Stimulated activated naive B cell treated with anti-CD40 and anti-IgM and Interleukin-4, amounts not matched to agents 10 μg/mL and 1 μg/mL and 100 μg/mL, for 72 hours (primary cell): ENCODE measurements at regions not wholly inside any gene's neighbourhood (a gene's known extent, or its start where the extent isn't known, plus 50 kb on each side); places are given as distances from the start of the nearest gene placed in this dataset.
"Not testable (repeated sequence)": the region's sequence is repeated elsewhere in the genome, so short reads cannot be mapped to it uniquely, and the experiment has no call there.

Experiments used
- ATAC-seq, 2 donors: fragments of 150-1000 bp; cut with Tn5 transposase; replicated peaks; 2 replicates each; pipeline ENCODE4 v1.10.0; 2021; ENCODE audit warnings: moderate library complexity in 1 of 2
- DNase-seq: peaks from one replicate; pipeline ENCODE4 v3.0.0; 2021
- H3K27ac Mint-ChIP-seq: one replicate; pipeline ENCODE4 v1.8.0; 2022; ENCODE audit warnings: mild to moderate bottlenecking, mixed read lengths
- H3K27me3 Mint-ChIP-seq, 2 donors: one replicate each; pipeline ENCODE4 v1.8.0; 2022; ENCODE audit warnings: mixed read lengths in 2 of 2
- H3K36me3 Mint-ChIP-seq, 2 donors: one replicate each; pipeline ENCODE4 v1.8.0; 2022; ENCODE audit warnings: mixed read lengths in 2 of 2, mild to moderate bottlenecking in 1 of 2
- H3K4me1 Mint-ChIP-seq, 2 donors: one replicate each; pipeline ENCODE4 v1.8.0; 2022; ENCODE audit warnings: mixed read lengths in 2 of 2, mild to moderate bottlenecking in 1 of 2
- H3K4me3 Mint-ChIP-seq, 2 donors: one replicate each; pipeline ENCODE4 v1.8.0; 2022; ENCODE audit warnings: mild to moderate bottlenecking in 2 of 2, mixed read lengths in 2 of 2, moderate library complexity in 1 of 2
- H3K9me3 Mint-ChIP-seq, 2 donors: one replicate each; pipeline ENCODE4 v1.8.0; 2022; ENCODE audit warnings: mixed read lengths in 2 of 2, mild to moderate bottlenecking in 1 of 2

DNA sequence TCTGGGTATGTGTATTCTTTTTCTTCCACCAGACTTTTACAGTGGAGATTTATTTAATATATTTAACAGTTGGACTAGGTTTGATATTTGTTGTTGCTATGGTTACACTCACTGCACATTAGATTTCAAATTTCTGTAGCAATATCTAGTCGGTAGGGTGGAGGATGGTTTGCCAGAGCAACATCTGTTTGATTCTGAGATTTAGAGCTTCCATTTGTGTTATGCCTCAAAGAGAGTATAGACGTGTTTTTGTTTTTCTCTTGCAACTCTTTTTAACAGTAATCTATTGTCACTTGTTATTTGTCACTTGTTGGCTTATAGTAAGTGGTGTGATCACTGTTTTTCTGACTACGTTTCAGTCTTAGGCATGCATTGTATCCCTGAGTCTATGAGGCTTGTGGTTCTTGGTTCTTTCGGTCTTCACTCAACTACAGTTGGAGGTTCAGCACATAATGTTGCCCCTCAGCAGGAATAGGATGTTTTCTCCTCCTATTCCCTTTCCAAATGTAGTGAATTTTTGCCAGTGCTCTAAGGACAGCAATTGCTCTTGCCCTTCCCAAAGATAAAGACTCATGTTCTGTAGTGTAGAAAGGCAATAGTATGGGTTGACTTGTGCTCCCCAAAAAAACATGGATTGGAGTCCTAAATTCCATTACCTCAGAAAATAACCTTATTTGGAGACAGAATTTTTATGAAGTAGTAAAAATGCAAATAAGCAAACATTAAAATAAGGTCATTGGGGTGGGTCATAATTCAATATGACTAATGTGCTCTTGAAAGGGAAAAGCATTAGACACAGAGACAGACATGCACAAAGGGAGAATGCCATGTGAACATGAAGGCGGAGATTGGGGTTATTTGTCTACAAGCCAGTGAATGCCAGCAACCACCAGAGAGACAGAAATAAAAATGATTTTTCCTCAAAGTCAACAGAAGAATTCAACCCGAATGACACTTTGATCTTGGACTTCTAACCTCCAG is 692.1 kb downstream of the DIPK2A start:
- peaks cover 12 to 14% of the 10 kb centered on the region in 2 donors for H3K9me3 Mint-ChIP-seq
- H3K27ac Mint-ChIP-seq = no peak overlapping the region
- ATAC-seq (no peak), DNase-seq (no peak)
- peaks cover 0 to 2% of the 10 kb centered on the region in 2 donors for H3K36me3 Mint-ChIP-seq
- H3K4me1 Mint-ChIP-seq = no peaks in the 10 kb centered on the region
- H3K27me3 Mint-ChIP-seq = no peaks in the 10 kb centered on the region
- H3K4me3 Mint-ChIP-seq = no peak overlapping the region

DNA sequence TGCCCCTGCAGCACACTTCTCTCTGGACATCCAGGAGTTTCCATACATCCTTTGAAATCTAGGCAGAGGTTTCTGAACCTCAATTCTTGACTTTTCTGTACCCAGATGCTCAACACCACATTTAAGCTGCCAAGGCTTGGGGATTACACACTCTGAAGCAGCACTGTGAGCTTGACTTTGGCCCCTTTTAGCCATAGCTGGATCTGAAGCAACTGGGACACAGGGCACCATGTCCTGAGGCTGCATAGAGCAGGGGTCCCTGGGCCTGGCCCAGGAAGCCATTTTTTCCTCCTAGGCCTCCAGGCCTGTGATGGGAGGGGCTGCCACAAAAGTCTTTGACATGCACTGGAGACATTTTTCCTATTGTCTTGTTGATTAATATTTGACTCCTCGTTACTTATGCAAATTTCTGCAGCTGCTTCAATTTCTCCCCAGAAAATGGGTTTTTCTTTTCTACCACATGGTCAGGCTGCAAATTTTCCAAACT is 694.0 kb downstream of the DIPK2A start:
- DNase-seq (no peak), ATAC-seq (no peak)
- H3K27ac Mint-ChIP-seq = no peak overlapping the region
- H3K36me3 Mint-ChIP-seq = peaks cover 0 to 2% of the 10 kb centered on the region in 2 donors
- H3K27me3 Mint-ChIP-seq = no peaks in the 10 kb centered on the region
- no peak overlapping the region for H3K4me3 Mint-ChIP-seq
- H3K9me3 Mint-ChIP-seq = peaks cover 12 to 14% of the 10 kb centered on the region in 2 donors
- no peaks in the 10 kb centered on the region for H3K4me1 Mint-ChIP-seq

DNA sequence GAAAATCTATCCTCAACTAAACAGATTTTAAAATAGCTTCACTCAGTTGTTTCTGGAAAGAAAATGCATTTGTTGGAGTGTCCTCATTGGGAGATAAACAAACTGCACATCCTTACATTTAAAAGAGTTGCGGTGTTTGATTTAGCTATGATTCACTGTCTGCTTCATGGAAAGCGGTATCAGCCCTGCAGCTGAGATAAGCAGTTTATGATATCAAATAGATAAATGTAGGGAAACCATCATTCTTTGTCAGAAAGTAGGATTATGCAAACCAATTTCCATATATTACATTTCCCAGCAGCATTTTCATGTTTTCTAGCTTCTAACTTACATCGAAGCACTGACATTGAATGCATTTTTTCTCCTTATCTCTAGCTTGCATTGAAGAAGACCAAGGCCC is 698.9 kb downstream of the DIPK2A start:
- Mint-ChIP-seq H3K27ac (no peak overlapping the region), H3K4me3 (no peak overlapping the region), H3K9me3 (peaks cover 5 to 8% of the 10 kb centered on the region in 2 donors), H3K36me3 (peaks cover 0 to 2% of the 10 kb centered on the region in 2 donors), H3K27me3 (no peaks in the 10 kb centered on the region), H3K4me1 (no peaks in the 10 kb centered on the region)
- DNase-seq = no peak
- no peak for ATAC-seq

GRCh38 chr3:144677103-144677502 is 705.5 kb downstream of the DIPK2A start:
- Mint-ChIP-seq H3K9me3 (no peaks in the 10 kb centered on the region), H3K27me3 (no peaks in the 10 kb centered on the region), H3K27ac (no peak overlapping the region), H3K4me3 (no peak overlapping the region), H3K36me3 (no peaks in the 10 kb centered on the region), H3K4me1 (no peaks in the 10 kb centered on the region)
- ATAC-seq = no peak
- DNase-seq = no peak

DNA sequence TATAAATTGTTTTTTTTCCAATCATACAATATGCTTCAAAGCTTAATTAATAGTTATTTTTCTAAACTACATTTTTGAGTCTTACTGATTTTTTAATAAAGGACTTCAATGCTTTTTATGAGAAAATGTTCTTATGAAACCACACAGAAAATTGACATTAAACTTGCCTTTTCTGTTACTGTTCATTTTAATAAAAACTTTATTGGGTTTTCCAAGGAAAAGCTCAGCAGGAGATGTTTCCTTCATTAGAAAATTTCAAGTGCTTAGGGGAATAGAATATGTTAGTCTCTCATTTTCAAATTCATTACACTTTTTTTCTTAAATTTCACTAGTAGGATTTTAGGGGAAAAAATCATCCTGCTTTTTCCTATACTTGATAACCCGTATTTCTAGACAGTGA is 711.4 kb downstream of the DIPK2A start:
- DNase-seq (no peak), ATAC-seq (no peak)
- no peaks in the 10 kb centered on the region for H3K27me3 Mint-ChIP-seq
- no peak overlapping the region for H3K4me3 Mint-ChIP-seq
- H3K4me1 Mint-ChIP-seq = no peaks in the 10 kb centered on the region
- H3K27ac Mint-ChIP-seq = no peak overlapping the region
- no peaks in the 10 kb centered on the region for H3K36me3 Mint-ChIP-seq
- no peaks in the 10 kb centered on the region for H3K9me3 Mint-ChIP-seq

GRCh38 chr3:144687862-144688261 is 716.2 kb downstream of the DIPK2A start:
- H3K27me3 Mint-ChIP-seq = no peaks in the 10 kb centered on the region
- H3K4me1 Mint-ChIP-seq = no peaks in the 10 kb centered on the region
- no peak for DNase-seq
- peaks cover 0 to 1% of the 10 kb centered on the region in 2 donors for H3K9me3 Mint-ChIP-seq
- ATAC-seq = no peak
- H3K27ac Mint-ChIP-seq = no peak overlapping the region
- no peaks in the 10 kb centered on the region for H3K36me3 Mint-ChIP-seq
- no peak overlapping the region for H3K4me3 Mint-ChIP-seq

DNA sequence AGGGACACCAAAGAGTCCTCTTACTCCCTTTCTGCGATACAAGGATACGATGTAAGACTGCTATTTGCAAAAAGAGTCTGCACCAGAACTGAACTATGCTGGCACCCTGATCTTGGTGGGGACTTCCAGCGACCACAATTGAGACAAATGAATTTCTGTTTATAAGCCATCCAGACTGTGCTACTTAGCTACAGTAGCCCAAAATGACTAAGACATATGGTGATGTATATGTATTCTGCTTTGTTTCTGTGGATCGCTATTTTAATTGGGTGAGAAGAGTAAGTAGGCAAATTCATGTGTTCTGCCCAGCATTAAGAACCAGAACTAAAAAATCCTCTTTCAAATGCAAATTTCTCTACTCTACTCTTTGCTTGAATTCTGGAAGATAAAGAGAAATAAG is 720.9 kb downstream of the DIPK2A start:
- Mint-ChIP-seq H3K27me3 (no peaks in the 10 kb centered on the region), H3K4me1 (no peaks in the 10 kb centered on the region), H3K36me3 (no peaks in the 10 kb centered on the region), H3K9me3 (peaks cover 0 to 1% of the 10 kb centered on the region in 2 donors), H3K27ac (no peak overlapping the region), H3K4me3 (no peak overlapping the region)
- no peak for ATAC-seq
- DNase-seq = no peak

DNA sequence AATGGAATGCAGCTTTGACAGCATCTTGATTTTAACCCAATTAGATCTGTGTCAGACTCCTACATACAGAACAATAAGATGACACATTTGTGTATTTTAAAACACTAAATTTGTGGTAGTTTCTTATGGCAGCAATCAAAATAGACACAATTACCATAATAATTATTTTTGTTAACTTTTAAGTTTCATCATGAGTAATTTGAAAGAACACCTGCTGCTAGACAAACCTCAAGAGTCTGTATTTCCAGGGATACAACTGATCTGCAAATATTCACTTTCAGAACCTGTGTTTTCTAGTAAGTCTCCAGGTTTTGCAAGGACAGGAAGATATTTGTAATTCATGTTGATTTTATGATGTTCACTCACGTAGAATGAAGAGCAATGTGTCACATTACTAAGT is 736.8 kb downstream of the DIPK2A start:
- no peaks in the 10 kb centered on the region for H3K36me3 Mint-ChIP-seq
- no peak for DNase-seq
- H3K4me3 Mint-ChIP-seq = no peak overlapping the region
- peaks cover 2 to 4% of the 10 kb centered on the region in 2 donors for H3K9me3 Mint-ChIP-seq
- no peaks in the 10 kb centered on the region for H3K4me1 Mint-ChIP-seq
- no peak overlapping the region for H3K27ac Mint-ChIP-seq
- no peak for ATAC-seq
- H3K27me3 Mint-ChIP-seq = no peaks in the 10 kb centered on the region

DNA sequence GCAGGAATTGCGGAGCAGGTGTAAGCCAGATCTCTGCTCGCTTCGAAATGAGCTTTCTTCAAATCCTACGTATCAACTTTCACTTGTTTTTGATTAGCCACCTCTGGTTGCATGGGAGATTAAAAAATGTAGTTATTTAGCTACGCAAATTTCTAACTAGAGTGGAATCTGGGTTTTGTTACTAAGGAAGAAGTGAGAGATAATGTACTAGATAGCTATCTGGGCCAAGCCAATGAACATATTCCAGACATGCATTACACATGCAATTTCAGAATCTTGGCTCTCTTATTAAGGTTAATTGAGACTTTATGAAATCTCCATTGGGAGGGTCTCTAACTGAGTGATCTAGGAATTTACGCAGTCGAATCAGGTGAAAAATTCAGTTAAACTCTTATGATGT is 765.7 kb downstream of the DIPK2A start:
- Mint-ChIP-seq H3K9me3 (no peaks in the 10 kb centered on the region), H3K4me1 (no peaks in the 10 kb centered on the region), H3K27ac (no peak overlapping the region), H3K27me3 (no peaks in the 10 kb centered on the region), H3K36me3 (no peaks in the 10 kb centered on the region), H3K4me3 (no peak overlapping the region)
- ATAC-seq = no peak
- DNase-seq = no peak

- ATAC-seq (no peak), DNase-seq (no peak)
- Mint-ChIP-seq H3K27me3 (no peaks in the 10 kb centered on the region), H3K9me3 (no peaks in the 10 kb centered on the region), H3K4me1 (no peaks in the 10 kb centered on the region), H3K4me3 (no peak overlapping the region), H3K27ac (no peak overlapping the region), H3K36me3 (no peaks in the 10 kb centered on the region)
Measured at GRCh38 chr3:144743225-144743668, 771.6 kb downstream of the DIPK2A start.

GRCh38 chr3:144744473-144744872 is 772.9 kb downstream of the DIPK2A start:
- ATAC-seq (no peak), DNase-seq (no peak)
- no peak overlapping the region for H3K27ac Mint-ChIP-seq
- H3K4me1 Mint-ChIP-seq = no peaks in the 10 kb centered on the region
- no peaks in the 10 kb centered on the region for H3K27me3 Mint-ChIP-seq
- no peak overlapping the region for H3K4me3 Mint-ChIP-seq
- H3K36me3 Mint-ChIP-seq = no peaks in the 10 kb centered on the region
- no peaks in the 10 kb centered on the region for H3K9me3 Mint-ChIP-seq

DNA sequence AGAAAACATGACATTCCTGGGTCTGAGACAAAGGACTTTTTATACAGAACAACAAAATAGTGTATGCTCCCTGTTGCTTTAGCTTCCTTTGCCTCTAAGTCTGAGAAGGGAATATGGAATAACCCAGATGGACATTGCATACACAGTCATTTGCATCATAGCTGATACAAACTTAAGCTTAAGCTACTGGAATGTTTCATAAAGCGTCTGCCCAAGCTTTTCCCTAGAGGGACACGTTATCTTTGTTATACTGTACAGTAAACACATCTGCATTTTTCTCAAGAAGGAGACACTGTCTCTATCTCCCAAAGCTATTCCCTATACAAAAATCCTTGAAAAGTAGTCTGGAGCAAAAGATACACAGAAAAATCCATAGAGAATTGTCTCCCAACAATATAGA is 775.0 kb downstream of the DIPK2A start:
- ATAC-seq (no peak), DNase-seq (no peak)
- H3K27ac Mint-ChIP-seq = no peak overlapping the region
- H3K4me3 Mint-ChIP-seq = no peak overlapping the region
- H3K27me3 Mint-ChIP-seq = no peaks in the 10 kb centered on the region
- H3K36me3 Mint-ChIP-seq = no peaks in the 10 kb centered on the region
- H3K9me3 Mint-ChIP-seq = no peaks in the 10 kb centered on the region
- H3K4me1 Mint-ChIP-seq = no peaks in the 10 kb centered on the region

DNA sequence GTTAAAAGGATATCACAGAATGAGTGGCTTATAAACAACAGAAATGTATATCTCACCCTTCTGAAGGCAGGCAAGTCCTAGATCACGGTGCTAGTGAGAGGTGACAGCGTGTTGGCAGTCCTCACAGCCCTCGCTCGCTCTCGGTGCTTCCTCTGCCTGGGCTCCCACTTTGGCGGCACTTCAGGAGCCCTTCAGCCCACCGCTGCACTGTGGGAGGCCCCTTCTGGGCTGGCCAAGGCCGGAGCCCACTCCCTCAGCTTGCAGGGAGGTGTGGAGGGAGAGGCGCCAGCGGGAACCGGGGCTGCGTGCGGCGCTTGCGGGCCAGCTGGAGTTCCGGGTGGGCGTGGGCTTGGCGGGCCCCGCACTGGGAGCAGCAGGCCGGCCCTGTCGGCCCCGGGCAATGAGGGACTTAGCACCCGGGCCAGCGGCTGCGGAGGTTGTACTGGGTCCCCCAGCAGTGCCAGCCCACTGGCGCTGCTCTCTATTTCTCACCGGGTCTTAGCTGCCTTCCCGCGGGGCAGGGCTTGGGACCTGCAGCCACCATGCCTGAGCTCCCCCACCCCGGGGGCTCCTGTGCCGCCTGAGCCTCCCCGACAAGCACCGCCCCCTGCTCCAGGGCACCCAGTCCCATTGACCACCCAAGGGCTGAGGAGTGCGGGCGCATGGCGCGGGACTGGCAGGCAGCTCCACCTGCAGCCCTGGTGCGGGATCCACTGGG is 778.1 kb downstream of the DIPK2A start:
- H3K9me3 Mint-ChIP-seq, H3K27ac Mint-ChIP-seq, H3K36me3 Mint-ChIP-seq, ATAC-seq, H3K4me1 Mint-ChIP-seq, DNase-seq, H3K27me3 Mint-ChIP-seq, H3K4me3 Mint-ChIP-seq: not testable (repeated sequence)

DNA sequence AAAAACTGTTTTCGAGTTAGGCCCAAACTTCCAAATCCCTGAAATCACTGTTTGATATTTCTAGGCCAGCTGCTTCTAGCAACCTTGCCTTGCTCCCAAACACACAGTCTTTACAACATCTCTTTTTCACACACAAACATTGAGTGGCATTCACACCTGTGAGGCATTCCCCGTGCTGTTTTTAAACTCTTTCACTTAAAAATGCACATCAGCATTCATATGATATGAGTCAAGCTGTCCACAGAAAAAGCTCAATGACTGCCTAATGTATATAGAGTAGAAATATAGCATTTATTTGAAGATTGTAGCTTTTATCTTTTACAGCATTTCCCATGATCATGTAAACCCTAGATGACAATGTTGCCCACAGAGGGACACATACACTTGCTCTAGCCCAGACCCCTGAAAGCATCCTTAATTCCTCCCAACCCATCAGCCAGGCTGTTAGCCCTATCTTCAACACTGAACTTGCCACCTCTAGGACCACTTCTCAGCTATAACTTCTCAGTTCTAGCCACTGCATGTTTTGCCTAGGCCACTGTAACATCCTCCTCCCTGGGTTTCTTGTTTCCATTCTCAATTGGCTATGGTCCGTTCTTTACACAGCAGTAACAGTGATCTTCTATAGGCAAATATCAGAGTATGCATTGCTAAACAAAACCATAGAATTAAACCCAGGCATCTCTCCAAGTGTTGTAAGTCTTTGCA is 782.6 kb downstream of the DIPK2A start:
- Mint-ChIP-seq H3K4me3 (no peak overlapping the region), H3K36me3 (no peaks in the 10 kb centered on the region), H3K9me3 (peaks cover 0 to 1% of the 10 kb centered on the region in 2 donors), H3K27ac (no peak overlapping the region), H3K4me1 (no peaks in the 10 kb centered on the region), H3K27me3 (no peaks in the 10 kb centered on the region)
- DNase-seq (no peak), ATAC-seq (no peak)
